ENCODE measurements at regions not wholly inside any gene's neighbourhood (a gene's known extent, or its start where the extent isn't known, plus 50 kb on each side); places are given as distances from the start of the nearest gene placed in this dataset.
"Not testable (repeated sequence)": the region's sequence is repeated elsewhere in the genome, so short reads cannot be mapped to it uniquely, and the experiment has no call there.

DNA sequence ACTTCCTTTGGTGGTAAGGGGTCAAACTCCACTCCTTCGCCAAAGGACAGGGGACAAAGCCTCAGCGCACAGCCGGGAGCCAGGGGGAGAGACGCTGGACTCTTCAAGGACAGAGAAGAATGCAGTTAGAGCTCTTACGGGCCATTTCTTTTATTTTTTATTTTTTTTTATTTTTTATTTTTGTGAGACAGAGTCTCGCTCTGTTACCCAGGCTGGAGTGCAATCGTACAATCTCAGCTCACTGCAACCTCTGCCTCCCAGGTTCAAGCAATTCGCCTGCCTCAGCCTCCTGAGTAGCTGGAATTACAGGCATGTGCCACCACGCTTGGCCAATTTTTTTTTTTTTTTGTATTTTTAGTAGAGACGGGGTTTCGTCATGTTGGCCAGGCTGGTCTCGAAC lies 93.2 kb upstream of the RPH3AL start, which contains the start of gene RFLNB:
Gene RFLNB, minus strand, starts transcription at position 101 of the 400 bp plus-strand sequence.
- not testable (repeated sequence) for DNase-seq

DNA sequence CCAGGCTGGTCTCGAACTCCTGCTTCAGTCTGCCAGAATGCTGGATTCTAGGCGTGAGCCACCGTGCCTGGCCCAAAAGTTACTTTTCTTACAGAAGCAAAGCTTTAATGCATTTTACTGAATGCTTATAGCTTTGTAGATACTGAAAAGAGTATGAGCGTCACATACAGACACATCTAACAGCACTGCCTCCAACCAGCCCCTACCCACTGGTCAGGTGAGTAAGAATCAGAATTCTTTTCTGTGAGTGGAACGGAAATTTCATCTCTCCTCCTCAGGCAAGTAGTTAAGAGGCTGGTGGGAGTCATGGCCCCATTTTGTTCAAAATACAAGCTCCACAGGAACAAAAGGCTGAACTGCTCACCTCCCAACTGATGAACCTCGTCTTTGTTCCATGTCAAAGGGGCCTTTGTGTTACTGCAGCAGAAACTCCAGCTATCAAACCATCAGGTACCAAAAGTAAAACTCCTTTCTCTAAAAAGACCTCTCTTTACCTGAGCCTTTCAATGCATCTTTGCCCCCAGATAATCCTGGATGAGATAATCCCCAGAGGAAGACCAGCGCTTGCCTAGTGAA lies 92.4 kb upstream of the RPH3AL start:
- no peak for DNase-seq

DNA sequence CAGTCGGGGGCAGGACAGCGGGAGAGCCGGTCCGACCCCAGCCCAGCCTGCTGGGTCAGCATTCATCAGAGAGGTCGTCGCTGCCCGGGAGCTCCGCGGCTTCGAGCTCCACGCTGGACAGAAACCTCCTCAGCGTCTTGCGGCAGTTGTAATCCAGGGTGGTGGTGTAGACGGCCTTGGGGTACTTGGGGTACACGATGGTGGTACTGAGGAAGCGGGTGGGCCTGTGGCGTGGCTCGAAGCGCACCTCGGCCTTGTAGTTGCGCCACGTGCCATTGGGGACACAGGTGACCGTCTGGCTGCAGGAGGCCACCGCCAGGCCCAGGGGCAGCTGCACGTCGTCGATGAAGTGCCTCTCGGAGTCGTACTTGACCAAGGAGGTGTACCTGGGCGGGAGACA lies 90.5 kb upstream of the RPH3AL start:
- DNase-seq = no peak

DNA sequence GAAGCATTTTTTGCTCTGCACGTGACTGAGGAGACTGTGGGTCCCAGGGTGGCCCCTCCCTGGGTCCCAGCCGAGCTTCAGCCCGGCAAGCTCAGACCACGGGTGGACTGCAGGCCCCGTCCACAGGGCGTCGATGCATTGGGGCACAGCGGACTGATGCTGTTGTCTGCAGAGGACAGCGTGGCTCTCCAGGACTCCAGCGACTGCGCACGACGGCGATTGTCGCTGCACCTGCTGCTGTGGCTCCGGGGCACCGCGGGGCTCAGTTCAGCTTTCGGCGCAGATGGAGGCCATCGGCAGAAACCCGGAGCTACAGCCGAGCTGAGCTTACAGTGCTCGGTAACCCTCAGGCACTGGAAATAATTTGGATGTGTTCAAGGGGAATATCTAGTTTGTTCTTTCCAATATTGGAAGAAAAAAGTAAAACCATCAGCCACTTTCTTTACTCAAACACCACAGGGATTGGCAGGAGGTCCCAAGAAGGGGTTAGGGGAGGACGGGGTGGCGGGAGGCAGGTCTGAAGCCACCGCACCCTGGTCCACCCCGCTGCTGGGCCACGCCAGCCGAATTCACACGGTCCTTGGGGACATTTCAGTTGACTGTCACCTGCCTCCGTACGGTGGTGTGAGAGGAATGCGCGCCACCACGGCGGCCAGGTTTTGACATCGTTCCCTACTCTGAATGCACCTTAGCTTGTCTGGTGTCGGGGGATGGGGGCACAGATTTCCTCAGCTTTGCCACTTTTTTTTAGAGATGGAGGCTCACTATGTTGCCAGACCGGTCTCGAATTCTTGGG lies 88.7 kb upstream of the RPH3AL start:
- DNase-seq = no peak

DNA sequence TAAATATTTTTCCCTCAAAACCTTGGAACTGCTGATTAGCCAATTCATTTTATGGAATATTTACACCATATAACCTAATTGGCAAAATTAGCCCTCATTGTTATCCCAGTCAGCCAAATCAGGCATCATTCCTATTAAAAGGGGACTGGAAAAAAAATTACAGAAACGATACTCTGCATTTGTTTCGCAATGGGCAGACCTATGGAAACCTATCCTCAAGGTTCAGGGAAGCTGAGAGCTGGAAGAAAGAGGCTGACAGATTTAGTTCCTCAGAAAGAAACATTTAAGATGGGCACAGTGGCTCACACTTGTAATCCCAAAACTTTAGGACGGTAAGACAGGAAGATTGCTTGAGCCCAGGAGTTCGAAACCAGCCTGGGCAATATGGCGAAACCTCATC lies 85.6 kb upstream of the RPH3AL start:
- DNase-seq = no peak

DNA sequence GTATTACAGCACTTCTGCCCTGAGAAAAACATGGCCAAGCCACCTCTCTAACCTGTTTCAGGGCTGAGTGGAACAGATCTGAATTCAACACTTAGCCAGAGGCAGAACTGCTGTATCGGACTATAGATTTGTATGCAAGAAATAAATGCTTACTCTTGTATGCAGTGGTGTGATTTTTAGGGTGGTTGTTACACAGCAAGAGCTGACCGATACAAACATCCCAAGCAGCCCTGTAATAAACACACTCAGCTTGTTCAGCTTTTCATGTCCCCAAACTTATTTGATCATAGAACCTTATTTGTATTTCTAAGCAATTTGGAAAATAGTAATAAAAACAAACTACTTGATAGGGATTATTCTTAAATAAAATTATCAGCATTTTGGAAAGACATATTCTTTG lies 84.9 kb upstream of the RPH3AL start:
- no peak for DNase-seq

DNA sequence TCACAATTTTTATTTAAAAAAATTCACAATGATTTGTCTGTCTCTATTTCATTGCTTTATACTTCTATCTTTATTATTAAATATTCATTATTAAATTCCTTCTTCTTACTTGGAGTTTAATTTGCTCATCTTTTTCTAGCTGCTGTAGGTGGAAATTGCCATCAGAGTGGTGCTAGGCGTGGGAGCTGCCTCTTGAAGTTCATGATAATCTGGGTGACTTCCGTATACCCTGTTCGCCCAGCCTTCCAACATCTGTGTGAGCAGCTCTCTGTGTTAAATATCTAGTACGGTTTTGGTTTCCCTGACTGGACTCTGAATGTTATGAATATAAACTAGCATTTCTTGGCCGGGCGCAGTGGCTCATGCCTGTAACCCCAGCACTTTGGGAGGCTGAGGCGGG lies 84.0 kb upstream of the RPH3AL start:
- no peak for DNase-seq

DNA sequence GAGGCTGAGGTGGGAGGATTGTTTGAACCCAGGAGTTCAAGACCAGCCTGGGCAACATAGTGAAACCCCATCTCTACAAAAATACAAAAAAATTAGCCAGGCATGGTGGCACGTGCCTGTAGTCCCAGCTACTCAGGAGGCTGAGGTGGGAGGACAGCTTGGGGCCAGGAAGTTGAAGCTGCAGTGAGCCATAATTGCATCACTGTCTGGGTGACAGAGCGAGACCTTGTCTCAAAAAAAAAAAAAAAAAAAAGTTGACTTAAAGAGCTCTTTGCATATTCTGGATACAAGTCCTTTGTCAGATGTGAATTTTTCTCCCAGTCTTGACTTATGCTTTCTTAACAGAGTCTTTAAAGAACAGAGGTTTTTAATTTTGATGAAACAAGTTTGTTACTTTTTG lies 79.9 kb upstream of the RPH3AL start:
- not testable (repeated sequence) for DNase-seq

DNA sequence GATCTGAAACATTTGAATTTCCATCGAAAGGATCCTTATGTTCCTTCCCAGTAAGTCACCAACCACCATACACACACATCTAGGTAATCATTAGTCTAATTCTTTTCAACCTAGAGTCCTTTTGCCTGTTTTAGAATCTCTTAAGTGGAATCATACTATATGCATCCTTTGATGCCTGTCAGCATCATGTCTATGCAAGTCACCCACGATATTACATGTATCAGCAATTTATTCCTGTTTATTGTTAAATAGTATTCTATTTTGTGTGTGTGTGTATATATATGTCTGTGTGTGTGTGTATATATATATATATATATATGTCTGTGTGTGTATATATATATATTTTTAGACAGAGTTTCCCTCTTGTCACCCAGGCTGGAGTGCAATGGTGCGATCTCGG lies 78.9 kb upstream of the RPH3AL start:
- no peak for DNase-seq

DNA sequence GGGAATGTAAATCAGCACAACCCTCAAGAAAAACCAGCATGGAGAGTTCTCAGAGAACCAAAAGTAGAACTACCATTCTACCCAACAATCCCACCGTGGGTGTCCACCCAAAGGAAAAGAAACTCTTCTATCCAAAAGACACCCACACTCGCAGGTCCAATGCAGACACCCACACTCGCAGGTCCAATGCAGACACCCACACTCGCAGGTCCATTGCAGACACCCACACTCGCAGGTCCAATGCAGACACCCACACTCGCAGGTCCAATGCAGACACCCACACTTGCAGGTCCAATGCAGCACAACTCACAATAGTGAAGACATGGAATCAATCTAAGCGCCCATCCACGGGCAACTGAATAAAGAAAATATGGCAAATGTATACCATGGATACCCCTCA lies 77.0 kb upstream of the RPH3AL start:
- DNase-seq = no peak

DNA sequence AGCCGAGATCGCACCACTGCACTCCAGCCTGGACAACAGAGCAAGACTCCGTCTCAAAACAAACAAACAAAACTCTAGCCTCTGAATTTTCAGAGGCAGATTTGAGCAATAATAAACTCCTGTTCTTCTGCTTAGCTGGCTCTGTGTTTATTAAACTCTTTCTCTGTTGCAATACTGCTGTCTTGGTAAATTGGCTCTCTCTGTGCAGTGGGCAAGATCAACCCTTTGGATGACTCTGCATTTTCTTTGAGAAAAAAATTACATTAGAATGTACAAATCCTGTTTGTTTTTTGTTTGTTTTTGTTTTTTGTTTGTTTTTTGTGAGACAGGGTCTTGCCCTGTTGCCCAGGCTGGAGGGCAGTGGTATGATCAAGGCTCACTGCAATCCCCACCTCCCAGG lies 75.8 kb upstream of the RPH3AL start:
- no peak for DNase-seq

DNA sequence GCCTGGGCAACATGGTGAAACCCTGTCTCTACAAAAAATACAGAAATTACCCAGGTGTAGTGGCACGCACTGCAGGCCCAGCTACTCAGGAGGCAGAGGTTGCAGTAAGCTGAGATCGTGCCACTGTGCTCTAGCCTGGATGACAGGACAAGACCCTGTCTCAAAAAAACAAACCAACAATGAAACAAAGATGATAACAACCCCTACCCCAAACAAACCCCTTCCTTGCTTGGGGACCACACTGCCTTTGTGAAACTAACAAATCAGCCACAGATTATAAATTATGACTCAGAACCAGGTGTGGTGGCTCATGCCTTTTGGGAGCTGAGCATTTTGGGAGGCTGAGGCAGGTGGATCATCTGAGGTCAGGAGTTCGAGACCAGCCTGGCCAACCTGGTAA lies 75.3 kb upstream of the RPH3AL start:
- DNase-seq = no peak

DNA sequence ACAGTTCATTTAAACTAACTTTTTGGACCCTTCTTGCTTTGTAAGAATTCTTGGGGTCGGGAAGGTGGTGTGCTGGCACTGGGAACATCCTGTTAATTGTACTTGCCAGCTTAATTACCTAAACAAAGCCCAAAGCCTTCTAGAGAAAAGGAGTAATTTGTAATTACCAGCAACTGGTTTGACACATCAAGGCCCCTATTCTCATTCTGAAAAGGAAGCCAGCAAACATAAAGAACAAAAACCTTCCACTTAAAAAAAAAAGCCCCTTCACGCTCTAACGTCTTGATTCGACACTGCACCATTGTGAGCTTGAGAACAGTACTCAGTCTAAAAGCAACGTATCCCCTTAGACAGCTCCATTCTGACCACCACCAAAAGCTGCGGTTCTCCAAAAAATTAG lies 74.7 kb upstream of the RPH3AL start:
- no peak for DNase-seq

DNA sequence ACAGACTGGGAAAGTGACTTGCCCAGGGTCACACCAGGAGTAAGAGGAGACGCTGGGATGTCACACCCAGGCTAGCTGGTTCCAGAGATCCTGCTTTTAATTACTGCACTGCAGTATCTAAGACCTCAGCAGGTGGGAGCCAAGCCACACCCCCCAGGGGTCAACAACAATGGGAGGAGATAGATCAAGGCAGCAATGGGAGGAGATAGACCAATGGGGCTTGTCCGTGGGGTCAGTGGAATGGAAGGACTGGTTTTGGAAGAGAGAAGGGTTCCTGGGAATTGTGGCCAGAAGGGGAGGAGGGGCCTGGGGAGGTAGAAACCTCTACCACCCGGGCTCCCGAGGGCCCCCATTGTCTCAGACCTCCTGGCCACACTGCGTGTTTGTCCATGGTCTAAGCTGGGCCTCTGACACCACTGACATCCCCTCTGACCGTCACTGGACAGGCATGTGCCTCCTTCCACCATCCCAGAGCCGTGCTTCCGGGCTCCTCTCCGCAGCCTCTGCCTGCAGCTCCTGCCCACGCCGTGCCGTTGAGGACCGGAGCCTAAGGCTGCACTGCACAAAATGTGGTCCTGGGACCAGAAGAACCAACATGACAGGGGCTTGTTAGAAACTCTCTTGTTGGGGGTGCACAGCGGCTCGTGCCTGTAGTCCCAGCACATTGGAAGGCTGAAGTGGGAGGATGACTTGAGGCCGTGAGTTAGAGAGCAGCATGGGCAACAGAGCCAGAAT lies 69.8 kb upstream of the RPH3AL start:
- no peak for DNase-seq

DNA sequence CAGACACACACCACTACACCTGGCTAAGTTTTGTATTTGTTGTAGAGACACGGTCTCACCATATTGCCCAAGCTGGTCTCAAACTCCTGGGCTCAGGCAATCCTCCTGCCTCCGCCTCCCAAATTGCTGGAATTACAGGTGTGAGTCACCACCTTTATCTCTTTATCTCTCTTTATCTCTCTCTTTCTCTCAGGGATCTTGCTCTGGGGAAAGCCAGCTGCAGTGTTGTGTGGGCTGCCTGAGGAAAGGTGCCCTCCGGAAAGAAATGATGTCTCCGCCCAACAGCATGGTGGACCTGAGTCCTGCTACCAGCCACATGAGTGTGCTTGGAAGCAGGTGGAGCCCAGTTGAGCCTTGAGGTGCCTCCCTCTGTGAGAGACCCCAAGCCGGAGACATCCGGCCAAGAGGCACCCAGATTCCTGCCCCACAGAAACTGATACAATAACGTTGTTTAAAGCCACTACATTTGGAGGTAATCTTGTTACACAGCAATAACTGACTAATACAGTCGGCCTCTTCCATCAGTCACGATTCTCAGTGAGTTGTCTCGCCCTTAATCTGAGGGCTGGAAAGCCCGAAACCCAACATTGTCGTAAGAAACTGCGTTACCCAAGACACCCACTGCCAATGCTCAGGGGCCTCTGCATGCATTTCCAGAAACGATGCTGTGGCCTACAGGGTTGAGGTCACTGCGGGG lies 68.0 kb upstream of the RPH3AL start:
- DNase-seq = no peak

DNA sequence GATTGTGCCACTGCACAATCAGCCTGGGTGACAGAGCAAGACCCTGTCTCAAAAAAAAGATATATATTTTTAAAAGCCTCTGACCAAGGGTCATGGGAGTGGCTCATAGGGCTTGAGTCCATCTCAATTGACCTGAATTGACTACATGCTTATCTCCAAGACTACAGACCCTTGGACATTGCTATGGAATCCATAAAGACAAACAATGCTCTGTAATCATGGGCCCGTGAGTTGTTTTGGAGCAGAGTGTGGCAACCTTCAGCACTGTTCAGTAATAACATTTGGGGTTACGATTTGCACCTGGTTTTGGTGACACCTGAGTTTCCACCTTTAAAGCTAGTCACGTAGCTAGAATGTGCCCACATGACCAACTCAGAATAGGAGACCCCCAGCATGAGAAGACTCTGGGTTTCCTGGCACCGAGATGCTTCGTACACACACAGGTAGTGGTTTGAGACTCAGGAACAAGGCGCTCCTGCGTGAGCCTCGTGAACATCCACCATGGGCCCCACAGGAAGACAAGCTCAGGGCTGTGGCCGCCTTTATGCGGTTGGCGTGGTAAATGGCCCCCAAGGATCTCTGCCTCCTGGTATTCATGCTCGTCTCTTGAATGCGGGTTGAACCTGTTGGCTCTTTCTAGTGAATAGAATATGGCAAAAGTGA lies 66.6 kb upstream of the RPH3AL start:
- DNase-seq = no peak

DNA sequence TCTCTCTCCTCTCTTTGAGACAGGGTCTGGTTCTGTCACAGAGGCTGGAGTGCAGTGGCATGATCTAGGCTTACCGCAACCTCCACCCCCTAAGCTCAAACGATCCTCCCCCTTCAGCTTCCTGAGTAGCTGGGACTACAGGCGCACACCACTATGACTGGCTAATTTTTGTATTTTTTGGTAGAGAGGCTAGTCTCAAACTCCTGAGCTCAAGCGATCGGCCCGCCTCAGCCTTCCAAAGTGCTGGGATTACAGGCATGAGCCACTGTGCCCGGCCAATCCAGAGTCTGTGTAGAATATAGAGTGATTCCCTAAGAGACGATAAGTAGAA lies 65.8 kb upstream of the RPH3AL start:
- DNase-seq = no peak

DNA sequence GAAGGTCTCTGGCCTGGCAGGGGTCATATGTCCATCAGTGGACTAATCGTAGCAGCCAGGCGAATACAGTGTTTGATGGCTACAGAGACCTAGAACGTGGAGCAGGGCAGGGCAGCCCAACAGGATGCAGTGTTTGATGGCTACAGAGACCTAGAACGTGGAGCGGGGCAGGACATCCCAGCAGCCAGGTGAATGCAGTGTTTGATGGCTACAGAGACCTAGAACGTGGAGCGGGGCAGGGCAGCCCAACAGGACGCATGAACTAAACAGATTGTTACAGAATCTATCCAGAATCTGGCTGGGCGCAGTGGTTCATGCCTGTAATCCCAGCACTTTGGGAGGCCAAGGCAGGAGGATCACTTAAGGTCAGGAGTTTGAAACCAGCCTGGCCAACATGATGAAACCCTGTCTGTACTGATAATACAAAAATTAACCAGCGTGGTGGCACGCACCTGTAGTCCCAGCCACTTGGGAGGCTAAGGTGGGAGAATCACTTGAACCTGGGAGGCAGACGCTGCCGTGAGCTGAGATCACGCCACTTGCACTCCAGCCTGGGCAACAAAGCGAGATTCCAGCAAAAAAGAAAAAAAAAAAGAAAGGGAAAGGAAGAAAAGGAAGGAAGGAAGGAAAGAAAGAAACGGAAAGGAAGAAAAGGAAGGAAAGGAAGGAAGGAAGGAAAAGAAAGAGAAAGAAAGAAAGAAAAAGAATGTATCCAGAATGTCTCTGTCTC lies 65.2 kb upstream of the RPH3AL start:
- DNase-seq = no peak

DNA sequence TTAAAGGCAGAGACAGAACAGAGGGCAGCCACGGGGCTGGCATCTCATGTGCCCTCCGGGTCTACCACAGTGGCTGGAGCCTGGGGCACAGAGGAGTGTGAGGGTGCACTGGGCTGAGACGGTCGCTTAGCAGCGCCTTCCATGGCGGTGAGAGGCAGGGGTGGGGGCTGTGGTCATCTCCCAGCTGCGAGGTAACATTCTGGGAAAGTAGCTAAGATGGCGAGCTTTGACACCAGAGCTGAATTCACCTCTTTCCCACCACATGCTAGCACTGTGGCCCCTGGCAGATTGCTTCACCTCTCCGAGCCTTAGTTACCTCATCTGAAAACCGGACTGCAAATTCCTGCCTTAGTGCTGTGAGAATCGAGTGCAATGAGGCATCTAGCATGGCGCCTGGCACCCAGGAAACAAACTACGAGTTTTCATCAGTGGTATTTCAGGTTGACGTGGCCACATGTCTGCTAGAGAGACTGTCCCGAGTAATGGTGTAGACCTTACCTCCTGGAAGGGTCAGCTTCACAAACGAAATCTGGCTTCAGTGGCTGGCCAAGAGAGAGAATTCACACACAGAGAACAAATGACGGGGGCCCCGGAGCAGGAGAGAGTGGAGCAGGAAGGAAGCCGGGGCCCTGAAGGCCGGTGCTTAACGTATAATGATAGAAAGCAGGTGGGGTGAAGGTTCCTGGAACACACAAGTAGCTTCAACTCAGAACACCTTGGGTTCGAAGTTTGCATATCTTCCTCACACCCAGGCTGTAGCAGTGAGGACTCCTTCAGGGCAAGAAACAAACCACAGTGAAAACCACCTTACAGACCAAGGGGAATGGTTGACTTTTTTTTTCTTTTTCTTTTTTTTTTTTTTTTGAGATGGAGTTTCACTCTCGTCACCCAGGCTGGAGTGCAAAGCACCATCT lies 63.9 kb upstream of the RPH3AL start:
- no peak for DNase-seq

DNA sequence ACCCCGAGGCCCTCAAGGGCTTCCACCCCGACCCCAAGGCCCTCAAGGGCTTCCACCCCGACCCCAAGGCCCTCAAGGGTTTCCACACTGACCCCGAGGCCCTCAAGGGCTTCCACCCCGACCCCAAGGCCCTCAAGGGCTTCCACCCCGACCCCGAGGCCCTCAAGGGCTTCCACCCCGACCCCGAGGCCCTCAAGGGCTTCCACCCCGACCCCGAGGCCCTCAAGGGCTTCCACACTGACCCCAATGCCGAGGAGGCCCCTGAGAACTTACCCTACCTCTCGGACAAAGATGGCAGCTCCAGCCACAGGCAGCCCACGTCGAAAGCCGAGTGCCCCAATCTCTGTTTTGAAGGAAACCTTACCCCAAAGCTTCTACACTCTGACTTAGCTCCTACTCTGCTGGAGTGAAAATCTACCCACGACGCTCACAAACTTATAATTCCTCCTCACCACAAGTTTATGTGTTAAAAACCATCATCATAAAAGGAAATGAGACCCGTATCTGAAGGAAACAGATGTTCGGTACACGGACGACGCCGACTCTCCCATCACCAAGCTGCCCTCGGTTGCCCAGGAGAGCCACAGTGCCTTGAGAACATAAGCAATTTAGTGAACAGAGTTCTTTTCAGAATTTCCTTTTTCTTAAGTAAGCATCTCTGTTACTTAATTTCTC lies 61.2 kb upstream of the RPH3AL start:
- DNase-seq = no peak

DNA sequence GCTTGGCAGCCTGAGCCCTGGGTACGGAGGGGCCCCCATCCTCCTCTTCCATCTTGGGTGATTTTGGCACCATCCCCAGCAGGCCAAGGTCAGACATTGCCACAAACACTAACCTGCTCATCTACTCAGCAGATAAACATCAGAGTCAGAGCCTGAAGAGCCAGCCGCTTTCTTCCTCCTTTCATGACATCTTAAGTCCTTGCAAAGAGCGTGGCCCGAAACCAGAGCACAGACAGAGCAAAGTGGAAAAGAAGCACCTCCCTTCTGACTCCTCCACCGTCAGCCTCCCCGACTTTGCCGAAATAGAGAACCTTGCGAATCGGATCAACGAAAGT lies 60.4 kb upstream of the RPH3AL start:
- no peak for DNase-seq

Measured in cortex of kidney (tissue), 1 donor.